GM19239 (cell line): ENCODE measurements at regions not wholly inside any gene's neighbourhood (a gene's known extent, or its start where the extent isn't known, plus 50 kb on each side); places are given as distances from the start of the nearest gene placed in this dataset.
A peak's percentile ranks its signal among the peaks of the same experiment; 100 is the strongest.
"Not testable (repeated sequence)": the region's sequence is repeated elsewhere in the genome, so short reads cannot be mapped to it uniquely, and the experiment has no call there.

Source experiments
- DNase-seq: peaks from one replicate; pipeline ENCODE4 v3.0.0; 2011; ENCODE audit warnings: low spot score; ENCODE audit not compliant: insufficient read length
- FAIRE-seq: peaks from 2 replicates; lab custom pipeline; 2011; peaks lifted over from hg19 to GRCh38; lab: Jason Lieb, UNC

GRCh38 chrX:46070421-46070820 is 474.8 kb downstream of the ZNF674 start:
- DNase-seq (no peak), FAIRE-seq (no peak)

GRCh38 chrX:46059316-46059715 is 485.9 kb downstream of the ZNF674 start:
- FAIRE-seq (no peak), DNase-seq (no peak)

GRCh38 chrX:46044486-46044885 is 500.7 kb downstream of the ZNF674 start:
- DNase-seq = no peak
- FAIRE-seq = no peak

- FAIRE-seq (no peak), DNase-seq (no peak)
Measured at GRCh38 chrX:46040001-46040400, 505.2 kb downstream of the ZNF674 start.

- DNase-seq (no peak), FAIRE-seq (no peak)
Measured at GRCh38 chrX:46039526-46039925, 505.7 kb downstream of the ZNF674 start.

GRCh38 chrX:46036508-46036907 is 508.7 kb downstream of the ZNF674 start:
- no peak for DNase-seq
- no peak for FAIRE-seq

GRCh38 chrX:46034868-46035267 is 510.4 kb downstream of the ZNF674 start:
- DNase-seq = no peak
- no peak for FAIRE-seq

- DNase-seq (no peak), FAIRE-seq (no peak)
Measured at GRCh38 chrX:46029777-46030176, 515.4 kb downstream of the ZNF674 start.

GRCh38 chrX:46016296-46016695 is 528.9 kb downstream of the ZNF674 start:
- FAIRE-seq = no peak
- no peak for DNase-seq

- DNase-seq (no peak), FAIRE-seq (no peak)
Measured at GRCh38 chrX:46015653-46016052, 529.6 kb downstream of the ZNF674 start.

GRCh38 chrX:45992402-45993123 is 552.7 kb downstream of the ZNF674 start:
- FAIRE-seq = no peak
- no peak for DNase-seq

- no peak for FAIRE-seq
Measured at GRCh38 chrX:45986971-45987370, 558.2 kb downstream of the ZNF674 start.

GRCh38 chrX:45986081-45986480 is 559.1 kb downstream of the ZNF674 start:
- FAIRE-seq = peak; percentile 14
- no peak for DNase-seq

More at GRCh38 chrX:45986971-45987370, 558.2 kb downstream of the ZNF674 start:
- no peak for DNase-seq

- FAIRE-seq, DNase-seq: not testable (repeated sequence)
Measured at GRCh38 chrX:45982958-45983727, 562.1 kb downstream of the ZNF674 start.

- no peak for FAIRE-seq
- DNase-seq = no peak
Measured at GRCh38 chrX:45980726-45981125, 564.5 kb downstream of the ZNF674 start.

GRCh38 chrX:45975633-45976032 is 569.6 kb downstream of the ZNF674 start:
- no peak for FAIRE-seq

GRCh38 chrX:45972636-45973035 is 572.6 kb downstream of the ZNF674 start:
- FAIRE-seq (no peak), DNase-seq (no peak)

More at GRCh38 chrX:45975633-45976032, 569.6 kb downstream of the ZNF674 start:
- no peak for DNase-seq

GRCh38 chrX:45959567-45959966 is 585.7 kb downstream of the ZNF674 start:
- DNase-seq = no peak
- no peak for FAIRE-seq

GRCh38 chrX:45956191-45956870 is 588.9 kb downstream of the ZNF674 start:
- no peak for FAIRE-seq

GRCh38 chrX:45955661-45956060 is 589.6 kb downstream of the ZNF674 start:
- FAIRE-seq (no peak), DNase-seq (no peak)

More at GRCh38 chrX:45956191-45956870, 588.9 kb downstream of the ZNF674 start:
- no peak for DNase-seq

- FAIRE-seq (no peak), DNase-seq (no peak)
Measured at GRCh38 chrX:45954026-45954425, 591.2 kb downstream of the ZNF674 start.
